Neural cell (in vitro differentiated cells): ENCODE measurements at regions not wholly inside any gene's neighbourhood (a gene's known extent, or its start where the extent isn't known, plus 50 kb on each side); places are given as distances from the start of the nearest gene placed in this dataset.

Experiments
- H2AFZ ChIP-seq: fragments of 200-600, 300-800 bp; sonication (generic), shearing (Covaris generic); 2 replicates; pipeline ENCODE4 v1.6.0; 2014; ENCODE audit warnings: low read depth, mild to moderate bottlenecking, antibody characterized with exemption, low read length, moderate library complexity
- H3F3A ChIP-seq: fragments of 200-600 bp; shearing (Covaris generic); 2 replicates; pipeline ENCODE4 v1.6.1; 2016; ENCODE audit warnings: mild to moderate bottlenecking, moderate library complexity, mixed read lengths, antibody characterized with exemption, low read length; ENCODE audit not compliant: insufficient read depth, poor library complexity, severe bottlenecking
- H3K27ac ChIP-seq: fragments of 200-600, 300-800 bp; sonication (generic), shearing (Covaris generic); 2 replicates; pipeline ENCODE4 v1.5.1; 2014; ENCODE audit warnings: mild to moderate bottlenecking, low read length, moderate library complexity
- H3K27me3 ChIP-seq: fragments of 300-800, 200-600 bp; sonication (generic), shearing (Covaris generic); 2 replicates; pipeline ENCODE4 v1.6.0; 2014; ENCODE audit warnings: mild to moderate bottlenecking, low read depth, low read length, moderate library complexity; ENCODE audit not compliant: insufficient read depth
- H3K36me3 ChIP-seq: fragments of 300-800, 200-600 bp; sonication (generic), shearing (Covaris generic); 2 replicates; pipeline ENCODE4 v1.5.1; 2014; ENCODE audit warnings: mild to moderate bottlenecking, antibody characterized with exemption, low read length, moderate library complexity; ENCODE audit not compliant: insufficient read depth
- H3K4me2 ChIP-seq: fragments of 300-800, 200-600 bp; sonication (generic), shearing (Covaris generic); 2 replicates; pipeline ENCODE4 v1.6.0; 2014; ENCODE audit warnings: mild to moderate bottlenecking, low read length
- H3K4me3 ChIP-seq: fragments of 300-800, 200-600 bp; sonication (generic), shearing (Covaris generic); 2 replicates; pipeline ENCODE4 v1.5.1; 2014; ENCODE audit warnings: mild to moderate bottlenecking, low read length, moderate library complexity
- H3K79me2 ChIP-seq: fragments of 200-600 bp; shearing (Covaris generic); replicated peaks from 2 replicates; pipeline ENCODE4 v1.6.0; 2014; ENCODE audit warnings: mild to moderate bottlenecking, low read length, moderate library complexity; ENCODE audit not compliant: insufficient read depth
- H3K9ac ChIP-seq: fragments of 300-800, 200-600 bp; sonication (generic), shearing (Covaris generic); 2 replicates; pipeline ENCODE4 v1.6.1; 2016; ENCODE audit warnings: mild to moderate bottlenecking, low read length, mixed read lengths
- H3K9me2 ChIP-seq: fragments of 200-600 bp; shearing (Covaris generic); 2 replicates; pipeline ENCODE4 v1.6.1; 2016; ENCODE audit warnings: mild to moderate bottlenecking, low read length, mixed read lengths; ENCODE audit not compliant: insufficient read depth
- H3K9me3 ChIP-seq: fragments of 200-600, 300-800 bp; sonication (generic), shearing (Covaris generic); 2 replicates; pipeline ENCODE4 v1.6.1; 2016; ENCODE audit warnings: mild to moderate bottlenecking, mixed run types, low read length, moderate library complexity, mixed read lengths
- H4K20me1 ChIP-seq: fragments of 200-600 bp; shearing (Covaris generic); 2 replicates; pipeline ENCODE4 v1.6.1; 2016; ENCODE audit warnings: mild to moderate bottlenecking, mixed run types; ENCODE audit not compliant: insufficient read depth
- CTCF ChIP-seq: fragments of 450-650 bp; IDR thresholded peaks from 2 replicates; pipeline ENCODE4 v1.5.1; 2014; ENCODE audit warnings: antibody characterized with exemption, mild to moderate bottlenecking, moderate library complexity; ENCODE audit not compliant: poor library complexity, severe bottlenecking
- EP300 ChIP-seq: fragments of 450-650 bp; conservative IDR thresholded peaks from 2 replicates; pipeline ENCODE4 v1.6.1; 2014; ENCODE audit warnings: antibody characterized with exemption, mild to moderate bottlenecking, moderate library complexity; ENCODE audit not compliant: poor library complexity, severe bottlenecking
- EZH2 ChIP-seq: fragments of 200-600, 300-800 bp; shearing (Covaris generic), sonication (generic); IDR thresholded peaks from 2 replicates; pipeline ENCODE4 v1.6.1; 2014; ENCODE audit warnings: antibody characterized with exemption, low read length, borderline replicate concordance, mild to moderate bottlenecking; ENCODE audit not compliant: insufficient read depth, poor library complexity, severe bottlenecking
- MXI1 ChIP-seq: fragments of 450-650 bp; conservative IDR thresholded peaks from 2 replicates; pipeline ENCODE4 v1.6.1; 2014; ENCODE audit warnings: antibody characterized with exemption, mild to moderate bottlenecking; ENCODE audit not compliant: poor library complexity, severe bottlenecking
- POLR2AphosphoS5 ChIP-seq: IDR thresholded peaks from 2 replicates; pipeline ENCODE4 v1.6.1; 2012
- RAD21 ChIP-seq: fragments of 450-650 bp; conservative IDR thresholded peaks from 2 replicates; pipeline ENCODE4 v1.6.1; 2014; ENCODE audit warnings: antibody characterized with exemption, mild to moderate bottlenecking, moderate library complexity
- REST ChIP-seq: IDR thresholded peaks from 2 replicates; pipeline ENCODE4 v1.6.1; 2012; ENCODE audit warnings: borderline replicate concordance
- SMC3 ChIP-seq: fragments of 450-650 bp; conservative IDR thresholded peaks from 2 replicates; pipeline ENCODE4 v1.6.1; 2014; ENCODE audit warnings: antibody characterized with exemption, mild to moderate bottlenecking, moderate library complexity; ENCODE audit not compliant: poor library complexity
- TAF1 ChIP-seq: IDR thresholded peaks from 2 replicates; pipeline ENCODE4 v1.6.1; 2012; ENCODE audit warnings: low read depth

GRCh38 chr16:51474414-51475091 lies 323.5 kb upstream of the SALL1 start:
- no peaks in the 10 kb centered on the region for H3K9me2 ChIP-seq
- H3K36me3 ChIP-seq = no peaks in the 10 kb centered on the region
- no peak overlapping the region for H3K4me3 ChIP-seq
- H3F3A ChIP-seq = no peaks in the 10 kb centered on the region
- H3K79me2 ChIP-seq = no peaks in the 10 kb centered on the region
- no peak overlapping the region for H3K4me2 ChIP-seq
- H4K20me1 ChIP-seq = no peaks in the 10 kb centered on the region
- no peak overlapping the region for H3K27ac ChIP-seq
- no peaks in the 10 kb centered on the region for H3K27me3 ChIP-seq
- H2AFZ ChIP-seq = no peak overlapping the region
- H3K9me3 ChIP-seq = no peaks in the 10 kb centered on the region
- H3K9ac ChIP-seq = no peak overlapping the region
- no peak for TF ChIP-seq TAF1
- no peak for TF ChIP-seq EZH2
- no peak for TF ChIP-seq SMC3
- TF ChIP-seq MXI1 = no peak
- no peak for TF ChIP-seq REST
- no peak for TF ChIP-seq CTCF
- no peak for TF ChIP-seq RAD21
- no peak for TF ChIP-seq POLR2AphosphoS5
- no peak for TF ChIP-seq EP300

GRCh38 chr16:51473091-51473490 lies 322.0 kb upstream of the SALL1 start:
- Histone ChIP-seq H3K27me3 (no peaks in the 10 kb centered on the region), H3K9me3 (no peaks in the 10 kb centered on the region), H4K20me1 (no peaks in the 10 kb centered on the region), H3K27ac (no peak overlapping the region), H3K79me2 (no peaks in the 10 kb centered on the region), H3F3A (no peaks in the 10 kb centered on the region), H3K4me2 (no peak overlapping the region), H3K9ac (no peak overlapping the region), H3K4me3 (no peak overlapping the region), H3K36me3 (no peaks in the 10 kb centered on the region), H2AFZ (no peak overlapping the region), H3K9me2 (no peaks in the 10 kb centered on the region)
- TF ChIP-seq CTCF (no peak), RAD21 (no peak), POLR2AphosphoS5 (no peak), EZH2 (no peak), REST (no peak), TAF1 (no peak), EP300 (no peak), SMC3 (no peak), MXI1 (no peak)
